Nephron progenitor cell (in vitro differentiated cells): ENCODE measurements at regions not wholly inside any gene's neighbourhood (a gene's known extent, or its start where the extent isn't known, plus 50 kb on each side); places are given as distances from the start of the nearest gene placed in this dataset.

Source experiments
- DNase-seq: peaks from one replicate; pipeline ENCODE4 v3.0.0; 2021
- H3K27ac Mint-ChIP-seq: 2 replicates; pipeline ENCODE4 v1.8.0; 2021; ENCODE audit warnings: mild to moderate bottlenecking, moderate library complexity, mixed read lengths
- H3K27me3 Mint-ChIP-seq: 2 replicates; pipeline ENCODE4 v1.8.0; 2021; ENCODE audit warnings: mild to moderate bottlenecking, low read depth, mixed read lengths; ENCODE audit not compliant: poor library complexity
- H3K36me3 Mint-ChIP-seq: 2 replicates; pipeline ENCODE4 v1.8.0; 2021; ENCODE audit warnings: low read depth, mixed read lengths
- H3K4me1 Mint-ChIP-seq: 2 replicates; pipeline ENCODE4 v1.8.0; 2021; ENCODE audit warnings: mixed read lengths
- H3K4me3 Mint-ChIP-seq: 2 replicates; pipeline ENCODE4 v1.8.0; 2021; ENCODE audit warnings: mild to moderate bottlenecking, moderate library complexity, mixed read lengths
- H3K9me3 Mint-ChIP-seq: 2 replicates; pipeline ENCODE4 v1.8.0; 2021; ENCODE audit warnings: mild to moderate bottlenecking, moderate library complexity, mixed read lengths
- CTCF ChIP-seq: fragments of 200-600 bp; sonication (generic); IDR thresholded peaks from 2 replicates; pipeline ENCODE4 v1.5.0; 2021; ENCODE audit warnings: antibody characterized with exemption

DNA sequence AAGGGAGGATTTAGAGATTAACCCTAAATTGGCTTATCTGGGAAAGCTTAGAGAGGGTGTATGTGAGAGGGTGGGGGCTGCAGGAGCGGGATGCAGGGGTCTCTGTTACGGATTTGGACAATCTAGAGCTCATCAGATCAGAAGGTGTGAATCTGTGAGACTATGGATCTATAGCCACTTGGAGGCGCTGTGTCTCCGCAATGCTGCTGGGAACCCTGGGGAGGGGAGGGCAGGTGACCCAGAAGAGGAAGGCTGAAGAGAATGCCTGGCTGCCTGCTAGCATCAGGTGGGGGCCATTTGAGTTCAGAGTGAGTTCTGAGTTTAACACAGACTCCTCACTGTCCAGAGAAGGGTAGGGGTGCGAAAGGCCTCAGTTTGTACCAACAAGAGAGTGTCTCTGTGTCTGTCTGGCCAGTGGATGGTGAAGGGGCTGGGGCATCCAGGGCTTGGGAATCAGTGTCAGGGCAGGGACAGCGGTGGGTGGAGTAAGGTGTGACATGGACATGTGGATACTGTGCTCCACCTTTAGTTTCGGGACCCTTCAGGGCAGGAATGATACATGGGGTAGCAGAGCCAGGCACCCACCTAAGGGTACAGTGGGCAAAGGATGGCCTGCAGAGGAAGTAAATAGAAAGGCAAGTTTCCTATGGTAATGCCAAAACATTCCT, 187.3 kb upstream of the PRSS58 start:
- peak; percentile 33 for TF ChIP-seq CTCF
- Mint-ChIP-seq H3K36me3 (no peaks in the 10 kb centered on the region), H3K27me3 (peaks cover 8% of the 10 kb centered on the region), H3K9me3 (no peaks in the 10 kb centered on the region), H3K4me1 (peaks cover 2% of the 10 kb centered on the region), H3K27ac (no peak overlapping the region), H3K4me3 (no peak overlapping the region)
- peak; percentile 36 for DNase-seq

DNA sequence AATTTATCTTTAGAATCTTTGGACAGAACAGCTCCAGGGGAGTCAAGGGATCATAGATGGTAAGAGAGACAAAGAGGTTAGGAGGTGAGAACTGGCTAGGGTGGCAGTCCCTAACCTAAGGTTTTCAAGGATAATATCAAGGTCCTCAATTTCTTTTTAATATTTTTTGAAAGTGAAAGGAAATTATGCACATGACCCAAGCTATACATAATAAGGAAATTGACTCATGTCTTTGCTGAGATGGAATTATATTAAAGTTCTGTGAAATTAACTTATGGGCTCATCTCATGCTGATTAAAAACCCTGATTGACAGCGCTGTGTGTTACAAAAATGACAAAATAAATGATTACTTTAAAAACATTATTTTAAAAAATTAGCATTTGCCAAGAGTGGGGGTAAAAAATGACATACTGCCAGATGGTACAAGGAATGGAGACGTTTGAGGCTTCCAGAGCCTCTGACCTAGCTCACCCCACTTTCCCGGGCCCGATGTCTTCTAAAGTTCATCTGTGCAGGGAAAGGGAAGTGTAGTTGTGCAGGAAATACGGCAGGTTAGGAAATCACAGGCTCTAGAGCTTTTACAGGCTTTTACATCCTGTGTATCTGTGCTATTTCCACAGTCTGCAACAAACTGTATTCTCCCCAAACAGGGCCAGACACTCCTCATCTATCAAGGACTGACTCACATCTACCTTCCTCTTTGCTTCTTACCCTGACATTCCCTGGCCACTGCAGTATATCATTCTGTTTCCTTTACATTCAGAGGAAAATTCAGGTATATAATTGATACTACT, 185.6 kb upstream of the PRSS58 start:
- no peaks in the 10 kb centered on the region for H3K9me3 Mint-ChIP-seq
- no peak for DNase-seq
- H3K4me1 Mint-ChIP-seq, result peaks cover 8% of the 10 kb centered on the region
- TF ChIP-seq CTCF, result no peak
- H3K36me3 Mint-ChIP-seq, result no peaks in the 10 kb centered on the region
- peak overlapping the region; percentile 11 for H3K27ac Mint-ChIP-seq
- peaks cover 5% of the 10 kb centered on the region for H3K27me3 Mint-ChIP-seq
- H3K4me3 Mint-ChIP-seq, result no peak overlapping the region

DNA sequence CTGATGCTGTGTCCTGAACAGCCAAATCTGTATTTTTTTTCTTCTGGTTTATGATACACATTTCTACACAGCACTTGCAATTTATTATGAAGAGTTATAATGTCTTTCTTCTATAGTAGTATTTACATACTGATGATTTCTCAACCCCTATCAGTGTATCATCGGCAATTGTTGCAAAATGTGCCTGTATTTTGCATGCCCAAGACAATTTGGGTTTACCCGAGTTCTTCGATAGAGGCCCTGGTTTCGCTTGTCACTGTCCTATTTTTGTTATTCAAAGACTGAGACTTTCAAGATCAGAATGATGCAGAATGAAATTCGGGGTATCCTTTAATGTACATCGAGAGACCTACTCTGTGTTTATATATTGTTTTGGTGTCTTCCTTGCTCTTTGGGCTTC, 184.5 kb upstream of the PRSS58 start:
- no peaks in the 10 kb centered on the region for H3K36me3 Mint-ChIP-seq
- peaks cover 10% of the 10 kb centered on the region for H3K4me1 Mint-ChIP-seq
- H3K27me3 Mint-ChIP-seq, result peaks cover 6% of the 10 kb centered on the region
- no peak overlapping the region for H3K4me3 Mint-ChIP-seq
- no peak overlapping the region for H3K27ac Mint-ChIP-seq
- no peak for TF ChIP-seq CTCF
- H3K9me3 Mint-ChIP-seq, result no peaks in the 10 kb centered on the region
- no peak for DNase-seq

DNA sequence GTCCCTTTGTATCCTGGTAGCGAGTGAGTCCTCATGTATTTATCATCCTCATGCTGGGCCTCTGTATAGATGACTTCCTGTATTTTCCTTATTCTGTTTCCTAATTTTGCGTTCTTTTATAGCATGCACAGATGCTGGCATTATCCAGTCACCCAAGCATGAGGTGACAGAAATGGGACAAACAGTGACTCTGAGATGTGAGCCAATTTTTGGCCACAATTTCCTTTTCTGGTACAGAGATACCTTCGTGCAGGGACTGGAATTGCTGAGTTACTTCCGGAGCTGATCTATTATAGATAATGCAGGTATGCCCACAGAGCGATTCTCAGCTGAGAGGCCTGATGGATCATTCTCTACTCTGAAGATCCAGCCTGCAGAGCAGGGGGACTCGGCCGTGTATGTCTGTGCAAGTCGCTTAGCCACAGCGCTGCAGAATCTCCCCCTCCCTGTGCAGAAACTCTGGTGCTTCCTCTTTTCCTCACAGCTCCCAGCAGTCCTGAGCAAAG, 183.1 kb upstream of the PRSS58 start:
- peaks cover 6% of the 10 kb centered on the region for H3K27me3 Mint-ChIP-seq

DNA sequence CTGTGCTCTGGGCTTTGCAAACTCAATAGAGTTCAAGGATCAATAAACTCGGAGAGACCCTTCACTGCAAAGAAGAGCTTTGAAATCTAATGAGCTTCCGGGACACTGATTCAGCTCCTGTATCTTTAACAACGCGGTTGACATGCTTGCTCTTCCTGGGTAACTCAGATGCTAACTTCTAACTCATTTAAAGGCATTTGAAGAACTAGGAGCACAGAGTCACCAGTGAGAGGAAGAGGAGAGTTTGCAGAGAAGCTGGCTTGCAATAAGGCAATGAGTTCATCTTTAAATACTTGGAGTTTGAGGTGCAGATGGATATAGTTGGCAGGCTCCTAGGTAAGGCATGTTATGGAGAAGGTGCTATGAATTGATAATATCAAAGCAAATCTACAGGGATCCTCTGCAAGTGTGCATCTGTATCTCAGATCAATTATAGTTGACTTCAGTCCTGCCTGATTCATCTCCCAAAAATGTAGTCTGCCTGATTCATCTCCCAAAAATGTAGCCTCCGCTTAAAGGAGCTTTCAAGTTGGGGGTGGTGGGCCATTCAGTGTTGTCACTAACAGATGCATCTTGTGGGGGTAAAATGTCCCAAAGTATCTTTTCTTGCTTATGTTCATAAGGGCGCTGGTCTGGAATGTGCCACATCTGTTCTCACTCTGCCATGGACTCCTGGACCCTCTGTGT, 182.5 kb upstream of the PRSS58 start:
- DNase-seq, result no peak
- H3K27ac Mint-ChIP-seq, result no peak overlapping the region
- no peak for TF ChIP-seq CTCF
- H3K27me3 Mint-ChIP-seq, result peaks cover 7% of the 10 kb centered on the region
- H3K4me1 Mint-ChIP-seq, result peaks cover 10% of the 10 kb centered on the region
- no peak overlapping the region for H3K4me3 Mint-ChIP-seq
- no peaks in the 10 kb centered on the region for H3K36me3 Mint-ChIP-seq
- no peaks in the 10 kb centered on the region for H3K9me3 Mint-ChIP-seq

More for the DNA sequence above, 183.1 kb upstream of the PRSS58 start:
- no peaks in the 10 kb centered on the region for H3K36me3 Mint-ChIP-seq
- no peaks in the 10 kb centered on the region for H3K9me3 Mint-ChIP-seq
- no peak overlapping the region for H3K4me3 Mint-ChIP-seq
- peaks cover 10% of the 10 kb centered on the region for H3K4me1 Mint-ChIP-seq
- no peak for TF ChIP-seq CTCF
- no peak for DNase-seq
- no peak overlapping the region for H3K27ac Mint-ChIP-seq
